Vagina (tissue), 2 donors: ENCODE measurements at regions not wholly inside any gene's neighbourhood (a gene's known extent, or its start where the extent isn't known, plus 50 kb on each side); places are given as distances from the start of the nearest gene placed in this dataset.

Source experiments
- DNase-seq, 2 donors: peaks; one replicate each; pipeline ENCODE4 v3.0.0-alpha.2; 2017; ENCODE audit errors: extremely low spot score in 2 of 2
- H3K27ac ChIP-seq: fragments of 200-600 bp; sonication (generic); one replicate; pipeline ENCODE4 v1.5.1; 2019
- H3K27me3 ChIP-seq: fragments of 200-600 bp; sonication (generic); one replicate; pipeline ENCODE4 v1.5.1; 2019
- H3K36me3 ChIP-seq, 2 donors: fragments of 200-600 bp; sonication (generic); one replicate each; pipeline ENCODE4 v1.5.1; 2017 to 2019
- H3K4me1 ChIP-seq: fragments of 200-600 bp; sonication (generic); one replicate; pipeline ENCODE4 v1.5.1; 2019
- H3K4me3 ChIP-seq, 2 donors: fragments of 200-600 bp; sonication (generic); 1 replicate in 1 of 2; 2 replicates in 1 of 2; pipeline ENCODE4 v1.5.1; 2016 to 2019
- H3K9me3 ChIP-seq: fragments of 200-600 bp; sonication (generic); one replicate; pipeline ENCODE4 v1.5.1; 2019
- POLR2A ChIP-seq, 2 donors: fragments of 450-650 bp; IDR thresholded peaks; one replicate each; pipeline ENCODE4 v1.6.1; 2017; ENCODE audit warnings: antibody characterized with exemption in 2 of 2, mild to moderate bottlenecking in 2 of 2, moderate library complexity in 2 of 2
- POLR2AphosphoS5 ChIP-seq, 2 donors: sonication (generic); formaldehyde crosslinking; IDR thresholded peaks; one replicate each; pipeline ENCODE4 v1.9.0; 2017; ENCODE audit warnings: antibody characterized with exemption in 2 of 2, mild to moderate bottlenecking in 2 of 2, low read depth in 1 of 2; ENCODE audit not compliant: insufficient read depth in 1 of 2
- intact Hi-C: fragments of 100-400 bp; cut with DNase I; formaldehyde crosslinking; loops from one replicate; pipeline ENCODE4 v1.15.1; 2023
- TF ChIP-seq, protein P1 (sequence below), 3 experiments: fragments of 450-650 bp in 2 of 3; fragments of 200-600 bp in 1 of 3; sonication (generic) in 1 of 3; IDR thresholded peaks; one replicate each; pipeline ENCODE4 v1.5.1; 2017 to 2019; ENCODE audit warnings: antibody characterized with exemption in 3 of 3, mild to moderate bottlenecking in 2 of 3, moderate library complexity in 2 of 3

DNA sequence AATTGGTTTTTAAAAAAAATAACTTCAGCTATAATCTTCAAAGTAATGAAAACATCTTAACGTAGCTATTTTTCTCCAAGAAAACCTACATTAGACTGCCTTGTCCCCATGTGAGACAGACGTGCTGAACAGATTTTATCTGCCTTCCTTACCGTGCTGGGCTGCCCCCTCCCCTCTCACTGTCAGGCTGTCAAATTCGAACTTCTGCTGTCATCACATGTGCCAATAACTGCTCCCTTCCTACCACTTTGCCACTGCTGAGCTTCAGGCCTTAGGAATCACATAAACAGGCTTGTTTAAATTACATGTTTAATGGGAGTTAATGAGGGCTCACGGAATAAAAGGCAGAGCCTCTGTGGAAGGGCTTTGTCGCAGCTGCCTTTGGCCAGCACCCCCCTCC is 77.0 kb upstream of the NHSL1 start:
- Histone ChIP-seq H3K9me3 (no peaks in the 10 kb centered on the region), H3K27me3 (no peaks in the 10 kb centered on the region), H3K4me3 (no peak overlapping the region), H3K27ac (no peak overlapping the region), H3K36me3 (no peaks in the 10 kb centered on the region), H3K4me1 (peaks cover 10% of the 10 kb centered on the region)
- TF ChIP-seq, protein P1, sequence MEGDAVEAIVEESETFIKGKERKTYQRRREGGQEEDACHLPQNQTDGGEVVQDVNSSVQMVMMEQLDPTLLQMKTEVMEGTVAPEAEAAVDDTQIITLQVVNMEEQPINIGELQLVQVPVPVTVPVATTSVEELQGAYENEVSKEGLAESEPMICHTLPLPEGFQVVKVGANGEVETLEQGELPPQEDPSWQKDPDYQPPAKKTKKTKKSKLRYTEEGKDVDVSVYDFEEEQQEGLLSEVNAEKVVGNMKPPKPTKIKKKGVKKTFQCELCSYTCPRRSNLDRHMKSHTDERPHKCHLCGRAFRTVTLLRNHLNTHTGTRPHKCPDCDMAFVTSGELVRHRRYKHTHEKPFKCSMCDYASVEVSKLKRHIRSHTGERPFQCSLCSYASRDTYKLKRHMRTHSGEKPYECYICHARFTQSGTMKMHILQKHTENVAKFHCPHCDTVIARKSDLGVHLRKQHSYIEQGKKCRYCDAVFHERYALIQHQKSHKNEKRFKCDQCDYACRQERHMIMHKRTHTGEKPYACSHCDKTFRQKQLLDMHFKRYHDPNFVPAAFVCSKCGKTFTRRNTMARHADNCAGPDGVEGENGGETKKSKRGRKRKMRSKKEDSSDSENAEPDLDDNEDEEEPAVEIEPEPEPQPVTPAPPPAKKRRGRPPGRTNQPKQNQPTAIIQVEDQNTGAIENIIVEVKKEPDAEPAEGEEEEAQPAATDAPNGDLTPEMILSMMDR (IDR thresholded peaks at IDR 0.05): no peak
- TF ChIP-seq POLR2A (IDR thresholded peaks at IDR 0.05) (no peak), POLR2AphosphoS5 (IDR thresholded peaks at IDR 0.05; ENCODE audit: insufficient read depth in 1 of 2, low read depth in 1 of 2) (no peak)
- intact Hi-C loops: no loop called here
- no peak for DNase-seq

DNA sequence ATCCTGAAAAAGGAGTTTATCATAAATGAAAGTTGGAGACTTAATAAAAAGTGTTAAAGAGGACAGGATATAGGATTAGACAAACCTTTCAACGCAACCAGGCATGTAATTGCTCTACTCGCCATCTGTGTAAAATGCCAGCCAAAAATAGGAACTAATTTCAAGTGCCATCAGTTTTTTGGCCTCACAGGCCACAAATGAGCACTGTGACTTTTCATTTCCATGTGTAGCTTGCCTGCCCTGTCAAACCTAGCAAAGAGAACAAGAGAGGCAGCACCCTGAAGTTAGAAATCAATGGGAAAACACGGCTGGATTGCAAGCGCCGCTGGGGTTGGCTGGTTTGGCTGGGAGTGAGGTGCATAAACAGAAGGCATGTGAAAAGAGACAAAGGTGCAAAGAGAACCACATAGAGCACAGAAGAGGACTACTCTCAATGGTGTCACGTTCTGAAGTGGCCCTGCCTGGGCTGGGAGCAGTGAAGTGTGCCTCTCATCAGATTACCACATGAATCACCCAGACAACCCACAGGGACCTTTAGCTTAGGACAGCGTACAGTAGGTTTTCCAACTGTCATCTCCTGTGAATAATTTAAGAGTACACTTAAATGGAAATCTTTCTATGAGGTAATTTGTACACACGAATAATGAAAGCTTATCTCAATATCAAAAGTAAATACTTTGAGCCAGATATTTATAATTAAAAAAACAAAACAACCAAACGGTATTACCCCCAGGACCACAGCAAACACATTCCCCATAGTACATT is 78.0 kb upstream of the NHSL1 start:
- Histone ChIP-seq H3K4me1 (peaks cover under 1% of the 10 kb centered on the region), H3K27ac (no peak overlapping the region), H3K4me3 (no peak overlapping the region), H3K36me3 (no peaks in the 10 kb centered on the region), H3K27me3 (no peaks in the 10 kb centered on the region), H3K9me3 (no peaks in the 10 kb centered on the region)
- TF ChIP-seq, protein P1 (IDR thresholded peaks at IDR 0.05): no peak
- TF ChIP-seq POLR2AphosphoS5 (IDR thresholded peaks at IDR 0.05; ENCODE audit: insufficient read depth in 1 of 2, low read depth in 1 of 2) (no peak), POLR2A (IDR thresholded peaks at IDR 0.05) (no peak)
- no peak for DNase-seq
- intact Hi-C loops: no loop called here

DNA sequence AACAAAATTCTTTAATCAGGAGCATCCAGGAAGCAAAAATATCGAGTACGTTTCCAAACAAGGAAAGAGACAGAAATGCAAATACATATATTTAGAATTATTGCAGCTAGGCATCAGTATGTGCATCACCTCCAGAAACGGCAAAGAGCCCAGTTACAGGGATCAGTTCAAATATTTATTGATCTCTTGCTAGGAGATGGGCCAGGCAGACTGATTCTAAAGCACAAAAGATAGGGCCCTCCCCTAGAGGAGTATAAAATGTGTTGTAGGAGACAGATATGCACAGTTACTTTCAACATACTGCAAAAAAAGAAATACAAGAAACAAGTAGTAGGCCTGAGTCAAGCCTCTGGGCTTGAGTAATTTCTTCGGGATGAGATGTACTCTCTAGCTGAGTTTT is 80.7 kb upstream of the NHSL1 start:
- Histone ChIP-seq H3K4me3 (no peak overlapping the region), H3K27ac (no peak overlapping the region), H3K9me3 (no peaks in the 10 kb centered on the region), H3K4me1 (no peaks in the 10 kb centered on the region), H3K36me3 (no peaks in the 10 kb centered on the region), H3K27me3 (no peaks in the 10 kb centered on the region)
- DNase-seq: no peak
- intact Hi-C loops: loop anchor here (10.0 kb wide), 1 partner anchor 145 kb away; no protein-coding TSS in a partner anchor
- TF ChIP-seq POLR2A (IDR thresholded peaks at IDR 0.05) (no peak), POLR2AphosphoS5 (IDR thresholded peaks at IDR 0.05; ENCODE audit: insufficient read depth in 1 of 2, low read depth in 1 of 2) (no peak)
- TF ChIP-seq, protein P1 (IDR thresholded peaks at IDR 0.05): no peak

DNA sequence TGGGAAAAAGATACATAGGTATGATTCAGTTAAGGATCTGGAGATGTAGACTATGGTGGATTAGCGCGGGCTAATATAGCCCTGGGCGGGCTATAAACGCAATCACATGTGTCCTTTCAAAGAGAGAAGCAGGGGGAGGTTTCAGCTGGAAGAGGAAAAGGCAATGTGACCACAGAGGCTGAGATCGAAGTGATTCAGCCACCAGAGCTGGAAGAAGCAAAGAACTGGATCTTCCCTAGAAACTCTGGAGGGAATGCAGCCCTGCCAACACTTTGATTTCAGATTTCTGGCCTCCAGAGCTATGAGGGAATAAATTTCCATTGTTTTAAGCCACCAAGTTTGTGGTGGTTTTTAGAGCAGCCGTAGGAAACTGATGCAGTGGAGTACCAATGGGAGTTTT is 81.5 kb upstream of the NHSL1 start:
- intact Hi-C loops: loop anchor here (10.0 kb wide), 1 partner anchor 146 kb away; no protein-coding TSS in a partner anchor
- Histone ChIP-seq H3K36me3 (no peaks in the 10 kb centered on the region), H3K9me3 (no peaks in the 10 kb centered on the region), H3K27ac (no peak overlapping the region), H3K4me3 (no peak overlapping the region), H3K4me1 (no peaks in the 10 kb centered on the region), H3K27me3 (no peaks in the 10 kb centered on the region)
- no peak for DNase-seq
- TF ChIP-seq POLR2AphosphoS5 (IDR thresholded peaks at IDR 0.05; ENCODE audit: insufficient read depth in 1 of 2, low read depth in 1 of 2) (no peak), POLR2A (IDR thresholded peaks at IDR 0.05) (no peak)
- TF ChIP-seq, protein P1 (IDR thresholded peaks at IDR 0.05): no peak

DNA sequence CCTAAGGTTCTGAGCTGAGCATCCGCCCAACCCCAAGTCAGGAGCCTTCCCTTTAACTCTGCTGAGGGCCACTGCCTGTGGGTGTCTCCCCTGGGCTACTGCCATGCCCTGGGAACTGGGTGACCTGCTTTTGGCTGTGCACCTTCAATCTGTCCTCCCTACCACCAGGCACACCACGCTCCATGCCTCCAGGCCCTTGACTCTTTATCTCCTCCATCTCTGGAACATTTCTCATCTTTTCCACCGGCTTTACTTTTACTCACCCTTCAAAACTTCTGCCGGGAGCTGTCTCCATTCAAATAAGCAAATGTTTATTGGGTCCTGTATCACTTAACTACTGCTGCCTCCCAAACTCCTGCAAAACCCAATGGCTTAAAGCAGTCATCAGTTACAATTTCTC is 83.3 kb upstream of the NHSL1 start:
- Histone ChIP-seq H3K27me3 (no peaks in the 10 kb centered on the region), H3K4me1 (no peaks in the 10 kb centered on the region), H3K4me3 (no peak overlapping the region), H3K9me3 (no peaks in the 10 kb centered on the region), H3K36me3 (no peaks in the 10 kb centered on the region), H3K27ac (no peak overlapping the region)
- TF ChIP-seq, protein P1 (IDR thresholded peaks at IDR 0.05): no peak
- TF ChIP-seq POLR2AphosphoS5 (IDR thresholded peaks at IDR 0.05; ENCODE audit: insufficient read depth in 1 of 2, low read depth in 1 of 2): no peak
- TF ChIP-seq POLR2A (IDR thresholded peaks at IDR 0.05): no peak
- DNase-seq: no peak
- intact Hi-C loops: loop anchor here (10.0 kb wide), 1 partner anchor 148 kb away; no protein-coding TSS in a partner anchor
